Urinary bladder (tissue), 3 donors: ENCODE measurements at regions not wholly inside any gene's neighbourhood (a gene's known extent, or its start where the extent isn't known, plus 50 kb on each side); places are given as distances from the start of the nearest gene placed in this dataset.
"Not testable (repeated sequence)": the region's sequence is repeated elsewhere in the genome, so short reads cannot be mapped to it uniquely, and the experiment has no call there.

Experiments
- DNase-seq: peaks from one replicate; pipeline ENCODE4 v3.0.0-alpha.2; 2015; ENCODE audit errors: extremely low spot score
- H3K27ac ChIP-seq: one replicate; pipeline ENCODE4 v1.5.1; 2013; ENCODE audit warnings: low read depth, mild to moderate bottlenecking, moderate library complexity
- H3K36me3 ChIP-seq: one replicate; pipeline ENCODE4 v1.6.1; 2013; ENCODE audit warnings: mild to moderate bottlenecking, moderate library complexity; ENCODE audit not compliant: insufficient read depth
- H3K4me1 ChIP-seq: one replicate; pipeline ENCODE4 v1.6.1; 2013; ENCODE audit warnings: mild to moderate bottlenecking, moderate library complexity; ENCODE audit not compliant: insufficient read depth
- H3K4me3 ChIP-seq: one replicate; pipeline ENCODE4 v1.5.1; 2013; ENCODE audit warnings: low read depth, low read length
- WGBS: extraction: QIAGEN DNeasy Blood & Tissue Kit; methylation state at CpG from one replicate; pipeline ENCODE4 v1.1.7; 2013; 5-methylcytosine and 5-hydroxymethylcytosine counted together
- donor health status: healthy with polysubstance abuse.
- donor health status: healthy.

DNA sequence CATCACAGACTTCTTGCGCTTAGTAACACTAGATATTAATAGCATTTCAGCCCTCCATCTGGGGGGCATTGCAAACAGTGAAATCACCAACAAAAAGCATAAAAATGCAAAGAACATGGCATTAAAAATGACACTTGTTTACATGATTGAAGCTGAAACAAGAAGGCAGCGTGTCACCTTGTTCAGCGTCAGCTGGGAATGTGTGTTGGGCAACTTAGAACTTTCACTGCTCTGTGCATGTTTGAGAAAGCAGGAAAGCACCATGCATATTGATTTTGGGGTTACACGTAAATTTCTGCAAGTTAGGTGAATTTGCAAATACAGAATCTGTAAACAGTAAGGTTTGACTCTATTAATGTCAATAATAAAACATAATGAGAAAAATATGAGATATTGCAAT lies 162.9 kb downstream of the SOX4 start:
- H3K4me3 ChIP-seq, result no peak overlapping the region
- no peaks in the 10 kb centered on the region for H3K36me3 ChIP-seq
- no peaks in the 10 kb centered on the region for H3K4me1 ChIP-seq
- WGBS, result 97% methylated on average over 4 of the region's 4 CpGs
- DNase-seq, result no peak
- no peak overlapping the region for H3K27ac ChIP-seq

DNA sequence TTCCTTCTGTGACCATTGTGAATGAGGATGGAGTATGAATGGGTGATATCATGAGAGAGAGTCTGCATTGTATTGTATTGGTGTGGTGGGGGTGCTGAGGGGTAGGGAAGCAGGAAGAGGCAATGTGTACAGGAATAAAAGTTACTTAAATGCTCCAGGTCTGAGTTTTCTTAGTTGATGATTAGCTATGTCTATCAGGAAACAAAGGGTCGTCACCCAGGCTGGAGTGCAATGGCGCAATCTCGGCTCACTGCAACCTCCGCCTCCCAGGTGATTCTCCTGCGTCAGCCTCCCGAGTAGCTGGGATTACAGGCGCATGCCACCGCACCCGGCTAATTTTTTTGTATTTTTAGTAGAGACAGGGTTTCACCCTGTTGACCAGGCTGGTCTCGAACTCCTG lies 163.8 kb downstream of the SOX4 start:
- H3K27ac ChIP-seq, DNase-seq, H3K4me3 ChIP-seq, H3K4me1 ChIP-seq, H3K36me3 ChIP-seq: not testable (repeated sequence)
- 96% methylated on average over 10 of the region's 10 CpGs for WGBS

- Histone ChIP-seq H3K4me1 (no peaks in the 10 kb centered on the region), H3K4me3 (no peak overlapping the region), H3K36me3 (no peaks in the 10 kb centered on the region), H3K27ac (no peak overlapping the region)
- WGBS, result 95% methylated on average over 5 of the region's 5 CpGs
- no peak for DNase-seq
Observed at GRCh38 chr6:21759721-21760120, 166.2 kb downstream of the SOX4 start.

GRCh38 chr6:21761053-21761730 lies 167.6 kb downstream of the SOX4 start:
- H3K27ac ChIP-seq, H3K4me1 ChIP-seq, H3K4me3 ChIP-seq, DNase-seq, H3K36me3 ChIP-seq: not testable (repeated sequence)
- WGBS, result 97% methylated on average over 41 of the region's 41 CpGs

- 86% methylated on average over 2 of the region's 2 CpGs for WGBS
- DNase-seq, result no peak
- H3K4me3 ChIP-seq, result no peak overlapping the region
Observed at GRCh38 chr6:21764989-21765388, 171.4 kb downstream of the SOX4 start.

DNA sequence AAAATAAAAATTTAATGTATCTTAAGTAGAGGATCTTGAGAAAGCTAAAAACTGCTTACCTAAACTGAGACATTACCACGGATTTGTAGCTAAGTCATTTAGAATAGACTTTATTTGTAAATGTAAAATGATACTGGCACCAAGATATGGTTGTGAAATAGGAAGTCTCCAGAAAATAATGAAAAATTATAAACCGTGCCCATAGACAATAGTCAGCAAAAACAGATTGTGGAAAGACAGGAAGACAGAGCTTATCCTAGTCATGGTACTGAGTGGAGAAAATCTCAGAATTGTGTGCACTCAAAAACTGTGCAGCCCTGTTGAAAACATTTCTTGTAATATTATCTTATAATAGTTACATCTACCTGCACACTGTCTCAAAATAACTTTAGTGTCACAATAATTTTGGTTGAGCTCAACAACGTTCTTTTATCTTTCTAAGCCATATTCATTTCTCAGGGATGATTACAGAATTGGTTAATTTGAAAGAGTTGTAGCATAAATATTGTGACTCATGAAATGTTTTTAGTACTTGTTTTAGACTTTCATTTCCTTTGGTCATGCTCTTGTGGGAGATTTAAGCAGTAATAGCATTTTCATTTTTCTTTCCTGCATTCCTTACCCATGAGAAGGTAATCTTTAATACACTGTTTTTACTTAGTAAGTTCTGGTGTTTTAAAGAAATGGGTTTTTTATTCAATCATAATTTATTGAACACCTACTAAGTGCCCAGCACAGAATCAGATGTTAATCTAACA lies 174.5 kb downstream of the SOX4 start:
- no peak overlapping the region for H3K27ac ChIP-seq
- no peaks in the 10 kb centered on the region for H3K36me3 ChIP-seq
- no peak for DNase-seq
- H3K4me1 ChIP-seq, result no peaks in the 10 kb centered on the region
- WGBS, result 62% methylated on average over 3 of the region's 3 CpGs
- no peak overlapping the region for H3K4me3 ChIP-seq

More at GRCh38 chr6:21764989-21765388, 171.4 kb downstream of the SOX4 start:
- Histone ChIP-seq H3K4me1 (no peaks in the 10 kb centered on the region), H3K27ac (no peak overlapping the region), H3K36me3 (no peaks in the 10 kb centered on the region)

- DNase-seq, result peak; percentile 45
- no peak overlapping the region for H3K4me3 ChIP-seq
- H3K4me1 ChIP-seq, result no peaks in the 10 kb centered on the region
- H3K27ac ChIP-seq, result no peak overlapping the region
- 26% methylated on average over 2 of the region's 2 CpGs for WGBS
- no peaks in the 10 kb centered on the region for H3K36me3 ChIP-seq
Observed at GRCh38 chr6:21769405-21769861, 175.9 kb downstream of the SOX4 start.

- no peak overlapping the region for H3K4me3 ChIP-seq
- H3K27ac ChIP-seq, result no peak overlapping the region
- H3K4me1 ChIP-seq, result no peaks in the 10 kb centered on the region
- H3K36me3 ChIP-seq, result no peaks in the 10 kb centered on the region
- no peak for DNase-seq
Observed at GRCh38 chr6:21769968-21770367, 176.4 kb downstream of the SOX4 start.

GRCh38 chr6:21771626-21772320 lies 178.2 kb downstream of the SOX4 start:
- no peak for DNase-seq
- 65% methylated on average over 4 of the region's 4 CpGs for WGBS
- H3K4me1 ChIP-seq, result no peaks in the 10 kb centered on the region
- H3K4me3 ChIP-seq, result no peak overlapping the region
- H3K27ac ChIP-seq, result no peak overlapping the region
- no peaks in the 10 kb centered on the region for H3K36me3 ChIP-seq

DNA sequence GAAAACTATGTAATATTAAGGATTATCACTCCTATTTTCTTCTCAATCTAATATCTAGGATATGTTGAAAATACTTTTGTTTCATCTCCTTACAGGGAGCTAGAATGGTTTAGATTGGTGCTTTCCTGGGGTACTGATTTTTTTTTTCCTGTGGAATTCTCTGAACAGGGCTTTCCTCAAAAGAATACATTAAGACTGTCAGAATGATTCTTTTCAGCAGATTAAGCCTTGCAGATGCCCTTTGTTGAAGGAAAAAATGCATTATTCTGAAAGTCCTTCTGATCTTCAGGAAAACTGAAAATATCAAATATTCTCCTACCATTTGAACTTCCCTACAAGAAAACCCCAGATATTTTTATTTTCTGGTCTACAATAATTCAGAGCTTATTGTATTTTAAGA lies 178.9 kb downstream of the SOX4 start:
- no peak for DNase-seq
- H3K4me1 ChIP-seq, result no peaks in the 10 kb centered on the region
- no peak overlapping the region for H3K4me3 ChIP-seq
- H3K27ac ChIP-seq, result no peak overlapping the region
- H3K36me3 ChIP-seq, result no peaks in the 10 kb centered on the region

DNA sequence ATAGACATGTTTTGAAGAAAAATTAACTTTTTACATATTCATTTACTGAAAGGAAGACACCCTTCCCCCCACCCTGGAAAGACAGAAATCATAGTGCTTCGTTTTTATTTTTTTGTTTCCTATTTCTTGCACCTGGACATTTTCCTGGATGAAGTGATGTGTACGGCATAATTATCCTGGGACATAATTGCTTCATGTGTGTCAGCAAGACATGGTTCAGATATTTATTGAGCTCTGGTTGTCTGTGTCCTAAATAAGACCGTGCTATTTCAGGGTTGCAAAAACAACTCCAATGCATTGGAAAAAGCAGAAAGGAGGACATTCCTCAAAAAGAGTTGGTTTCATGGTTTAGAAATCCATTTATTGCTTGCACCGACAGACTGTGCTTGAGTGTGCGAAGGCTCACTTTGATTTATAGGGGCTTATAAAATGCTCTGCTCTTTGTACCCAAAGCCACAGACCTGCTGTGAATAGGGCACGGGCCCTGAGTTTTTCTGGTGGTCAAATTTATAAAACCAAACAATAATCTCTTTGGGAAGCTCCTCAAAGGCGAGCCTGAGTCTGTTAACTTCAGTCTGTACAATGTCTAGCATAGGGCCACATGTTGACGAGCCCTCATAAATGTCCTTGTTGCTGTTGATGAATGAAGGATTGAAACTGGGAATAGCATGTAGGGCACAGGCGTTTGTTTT lies 179.5 kb downstream of the SOX4 start:
- no peak for DNase-seq
- Histone ChIP-seq H3K36me3 (no peaks in the 10 kb centered on the region), H3K4me3 (no peak overlapping the region), H3K4me1 (no peaks in the 10 kb centered on the region), H3K27ac (no peak overlapping the region)
- 71% methylated on average over 9 of the region's 9 CpGs for WGBS

GRCh38 chr6:21773576-21773968 lies 180.0 kb downstream of the SOX4 start:
- no peak overlapping the region for H3K4me3 ChIP-seq
- H3K4me1 ChIP-seq, result no peaks in the 10 kb centered on the region
- no peaks in the 10 kb centered on the region for H3K36me3 ChIP-seq
- WGBS, result 92% methylated on average over 6 of the region's 6 CpGs
- H3K27ac ChIP-seq, result no peak overlapping the region
- no peak for DNase-seq

DNA sequence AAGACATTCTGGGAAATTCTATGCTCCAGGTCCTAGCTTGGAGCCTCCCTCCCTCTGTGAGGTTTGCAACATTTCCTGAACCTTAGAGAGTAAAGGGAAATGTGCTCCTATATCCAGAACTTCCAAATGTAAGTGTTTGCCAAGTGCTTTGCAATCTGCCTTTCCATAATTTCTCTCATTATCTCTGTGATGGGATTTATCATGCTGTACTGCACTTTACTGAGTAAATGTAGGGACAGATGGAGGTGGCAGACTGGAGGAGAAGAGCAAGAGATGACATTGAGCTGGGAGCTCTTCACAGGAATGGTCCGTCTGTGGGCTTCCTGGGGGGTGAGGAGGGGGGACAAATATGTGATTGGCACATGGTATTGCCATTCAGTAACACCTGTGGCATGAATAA lies 184.3 kb downstream of the SOX4 start:
- Histone ChIP-seq H3K4me3 (no peak overlapping the region), H3K36me3 (no peaks in the 10 kb centered on the region), H3K4me1 (no peaks in the 10 kb centered on the region), H3K27ac (no peak overlapping the region)
- no peak for DNase-seq
- WGBS, result 100% methylated on average over 1 of the region's 1 CpG
